Upper lobe of left lung (tissue), 4 donors: ENCODE measurements at regions not wholly inside any gene's neighbourhood (a gene's known extent, or its start where the extent isn't known, plus 50 kb on each side); places are given as distances from the start of the nearest gene placed in this dataset.

ENCODE experiments used
- POLR2A ChIP-seq, 4 donors: fragments of 450-650 bp; IDR thresholded peaks; one replicate each; pipeline ENCODE4 v1.5.1; 2016 to 2017; ENCODE audit warnings: antibody characterized with exemption in 4 of 4, mild to moderate bottlenecking in 2 of 4
- TF ChIP-seq, protein P1 (sequence below), 6 experiments: fragments of 450-650 bp in 4 of 6; fragments of 200-600 bp in 2 of 6; sonication (generic) in 2 of 6; IDR thresholded peaks; one replicate each; pipeline ENCODE4 v1.5.1; 2016 to 2019; ENCODE audit warnings: antibody characterized with exemption in 6 of 6

DNA sequence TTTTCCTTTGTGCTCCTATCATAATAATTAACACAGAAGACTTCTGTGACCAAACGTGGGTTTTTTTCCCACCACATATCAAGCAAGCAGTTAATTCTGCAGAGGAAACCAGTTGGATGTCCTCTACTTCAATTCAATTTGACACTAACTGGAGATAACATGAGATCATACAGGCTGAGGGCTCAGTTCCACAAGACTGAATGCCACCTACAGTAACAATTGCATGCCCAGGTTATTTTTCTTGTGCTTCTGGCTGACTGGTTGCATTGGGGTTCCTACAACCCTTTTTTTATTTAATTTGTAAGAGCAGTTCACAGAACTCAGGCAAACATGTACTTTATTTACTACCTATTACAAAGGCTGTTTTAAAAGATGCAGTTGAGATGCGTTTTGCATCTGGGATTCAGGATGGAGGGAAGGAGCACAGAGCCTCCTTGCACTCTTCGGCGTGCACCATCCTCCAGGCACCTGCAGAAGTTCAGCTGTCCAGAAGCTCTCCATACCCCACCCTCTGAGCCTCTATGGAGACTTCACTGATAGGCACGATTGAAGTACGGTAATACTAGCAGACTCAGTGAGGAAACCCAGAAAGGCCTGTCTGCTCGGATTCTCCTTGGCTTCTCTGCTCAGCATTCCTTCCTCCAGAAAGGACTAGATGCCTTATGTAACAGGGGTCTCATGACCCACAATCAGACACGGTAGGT lies 425.2 kb upstream of the CDH9 start:
- TF ChIP-seq, protein P1, sequence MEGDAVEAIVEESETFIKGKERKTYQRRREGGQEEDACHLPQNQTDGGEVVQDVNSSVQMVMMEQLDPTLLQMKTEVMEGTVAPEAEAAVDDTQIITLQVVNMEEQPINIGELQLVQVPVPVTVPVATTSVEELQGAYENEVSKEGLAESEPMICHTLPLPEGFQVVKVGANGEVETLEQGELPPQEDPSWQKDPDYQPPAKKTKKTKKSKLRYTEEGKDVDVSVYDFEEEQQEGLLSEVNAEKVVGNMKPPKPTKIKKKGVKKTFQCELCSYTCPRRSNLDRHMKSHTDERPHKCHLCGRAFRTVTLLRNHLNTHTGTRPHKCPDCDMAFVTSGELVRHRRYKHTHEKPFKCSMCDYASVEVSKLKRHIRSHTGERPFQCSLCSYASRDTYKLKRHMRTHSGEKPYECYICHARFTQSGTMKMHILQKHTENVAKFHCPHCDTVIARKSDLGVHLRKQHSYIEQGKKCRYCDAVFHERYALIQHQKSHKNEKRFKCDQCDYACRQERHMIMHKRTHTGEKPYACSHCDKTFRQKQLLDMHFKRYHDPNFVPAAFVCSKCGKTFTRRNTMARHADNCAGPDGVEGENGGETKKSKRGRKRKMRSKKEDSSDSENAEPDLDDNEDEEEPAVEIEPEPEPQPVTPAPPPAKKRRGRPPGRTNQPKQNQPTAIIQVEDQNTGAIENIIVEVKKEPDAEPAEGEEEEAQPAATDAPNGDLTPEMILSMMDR (IDR thresholded peaks at IDR 0.05): no peak
- TF ChIP-seq POLR2A (IDR thresholded peaks at IDR 0.05): no peak
